ENCODE measurements at regions not wholly inside any gene's neighbourhood (a gene's known extent, or its start where the extent isn't known, plus 50 kb on each side); places are given as distances from the start of the nearest gene placed in this dataset.

DNA sequence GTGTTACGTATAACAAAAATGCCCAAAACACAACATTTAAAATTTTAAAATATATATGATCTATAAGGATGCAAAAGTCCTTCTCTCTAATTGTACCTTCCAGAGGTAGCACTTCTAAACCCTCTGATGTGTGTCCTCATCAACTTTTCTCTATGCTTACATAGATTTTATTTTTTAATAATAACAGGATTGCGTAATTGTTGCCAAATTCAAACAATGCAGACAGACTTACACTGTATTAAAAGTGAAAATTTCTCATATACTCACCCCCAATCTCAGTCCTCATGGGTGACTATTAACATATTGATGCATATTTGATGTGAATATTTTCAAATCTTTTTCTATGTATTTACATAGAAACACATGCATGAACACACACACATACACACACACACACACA lies 144.0 kb downstream of the RBMX2 start:
- no peak for TF ChIP-seq POLR2A (IDR thresholded peaks at IDR 0.05; ENCODE audit: low read depth)
- TF ChIP-seq, protein P1, sequence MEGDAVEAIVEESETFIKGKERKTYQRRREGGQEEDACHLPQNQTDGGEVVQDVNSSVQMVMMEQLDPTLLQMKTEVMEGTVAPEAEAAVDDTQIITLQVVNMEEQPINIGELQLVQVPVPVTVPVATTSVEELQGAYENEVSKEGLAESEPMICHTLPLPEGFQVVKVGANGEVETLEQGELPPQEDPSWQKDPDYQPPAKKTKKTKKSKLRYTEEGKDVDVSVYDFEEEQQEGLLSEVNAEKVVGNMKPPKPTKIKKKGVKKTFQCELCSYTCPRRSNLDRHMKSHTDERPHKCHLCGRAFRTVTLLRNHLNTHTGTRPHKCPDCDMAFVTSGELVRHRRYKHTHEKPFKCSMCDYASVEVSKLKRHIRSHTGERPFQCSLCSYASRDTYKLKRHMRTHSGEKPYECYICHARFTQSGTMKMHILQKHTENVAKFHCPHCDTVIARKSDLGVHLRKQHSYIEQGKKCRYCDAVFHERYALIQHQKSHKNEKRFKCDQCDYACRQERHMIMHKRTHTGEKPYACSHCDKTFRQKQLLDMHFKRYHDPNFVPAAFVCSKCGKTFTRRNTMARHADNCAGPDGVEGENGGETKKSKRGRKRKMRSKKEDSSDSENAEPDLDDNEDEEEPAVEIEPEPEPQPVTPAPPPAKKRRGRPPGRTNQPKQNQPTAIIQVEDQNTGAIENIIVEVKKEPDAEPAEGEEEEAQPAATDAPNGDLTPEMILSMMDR (IDR thresholded peaks at IDR 0.05): no peak
